Mammary epithelial cell (primary cell): ENCODE measurements at regions not wholly inside any gene's neighbourhood (a gene's known extent, or its start where the extent isn't known, plus 50 kb on each side); places are given as distances from the start of the nearest gene placed in this dataset.

Experiments used
- EZH2 ChIP-seq: IDR thresholded peaks from 2 replicates; pipeline ENCODE4 v1.6.1; 2012; ENCODE audit warnings: low read length, inconsistent platforms, borderline replicate concordance
- TF ChIP-seq, protein P1 (sequence below), 2 donors: IDR thresholded peaks in 1 of 2; conservative IDR thresholded peaks in 1 of 2; 2 replicates each; pipeline ENCODE4 v1.5.1; 2011 to 2012; ENCODE audit warnings: inconsistent platforms in 2 of 2, low read length in 2 of 2, mild to moderate bottlenecking in 2 of 2, control low read depth in 1 of 2, low read depth in 1 of 2; ENCODE audit not compliant: insufficient read depth in 1 of 2; ENCODE audit errors: extremely low read depth in 1 of 2

DNA sequence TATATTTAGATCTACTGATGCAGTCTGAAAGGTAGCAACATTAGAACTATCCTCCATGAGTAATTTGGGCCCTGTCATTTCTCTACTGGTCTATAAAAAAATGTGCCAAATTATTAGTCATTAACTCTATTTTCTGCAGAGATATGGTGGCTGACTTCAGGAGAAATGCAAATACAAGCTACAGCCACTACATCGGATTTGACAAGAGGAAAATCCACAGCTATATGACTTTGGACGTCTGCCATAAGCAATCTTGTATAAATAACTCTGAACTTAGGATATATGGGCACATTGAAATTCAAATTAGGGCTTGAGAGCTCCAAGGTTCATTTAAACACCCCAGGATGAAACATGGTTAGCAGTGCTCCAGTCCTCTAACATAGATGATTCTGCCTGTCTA lies 983.0 kb upstream of the LRFN5 start:
- TF ChIP-seq, protein P1, sequence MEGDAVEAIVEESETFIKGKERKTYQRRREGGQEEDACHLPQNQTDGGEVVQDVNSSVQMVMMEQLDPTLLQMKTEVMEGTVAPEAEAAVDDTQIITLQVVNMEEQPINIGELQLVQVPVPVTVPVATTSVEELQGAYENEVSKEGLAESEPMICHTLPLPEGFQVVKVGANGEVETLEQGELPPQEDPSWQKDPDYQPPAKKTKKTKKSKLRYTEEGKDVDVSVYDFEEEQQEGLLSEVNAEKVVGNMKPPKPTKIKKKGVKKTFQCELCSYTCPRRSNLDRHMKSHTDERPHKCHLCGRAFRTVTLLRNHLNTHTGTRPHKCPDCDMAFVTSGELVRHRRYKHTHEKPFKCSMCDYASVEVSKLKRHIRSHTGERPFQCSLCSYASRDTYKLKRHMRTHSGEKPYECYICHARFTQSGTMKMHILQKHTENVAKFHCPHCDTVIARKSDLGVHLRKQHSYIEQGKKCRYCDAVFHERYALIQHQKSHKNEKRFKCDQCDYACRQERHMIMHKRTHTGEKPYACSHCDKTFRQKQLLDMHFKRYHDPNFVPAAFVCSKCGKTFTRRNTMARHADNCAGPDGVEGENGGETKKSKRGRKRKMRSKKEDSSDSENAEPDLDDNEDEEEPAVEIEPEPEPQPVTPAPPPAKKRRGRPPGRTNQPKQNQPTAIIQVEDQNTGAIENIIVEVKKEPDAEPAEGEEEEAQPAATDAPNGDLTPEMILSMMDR (conservative IDR thresholded peaks at IDR 0.05 in 1 of 2, IDR thresholded peaks at IDR 0.05 in 1 of 2; ENCODE audit: extremely low read depth in 1 of 2, insufficient read depth in 1 of 2, low read depth in 1 of 2, low read length in 2 of 2): no peak
- TF ChIP-seq EZH2: no peak
